Hematopoietic multipotent progenitor cell treated with erythropoietin and hydrocortisone succinate and interleukin-3 and kit ligand, for 15 days (in vitro differentiated cells): ENCODE measurements at regions not wholly inside any gene's neighbourhood (a gene's known extent, or its start where the extent isn't known, plus 50 kb on each side); places are given as distances from the start of the nearest gene placed in this dataset.

Source experiments
- DNase-seq: peaks from one replicate; pipeline ENCODE4 v3.0.0-alpha.2; 2015; ENCODE audit warnings: low spot score

GRCh38 chr6:4615891-4616290 lies 160.3 kb upstream of the CDYL start:
- DNase-seq, result no peak

- DNase-seq, result no peak
Observed at GRCh38 chr6:4615231-4615630, 161.0 kb upstream of the CDYL start.

- DNase-seq, result no peak
Observed at GRCh38 chr6:4614637-4615036, 161.6 kb upstream of the CDYL start.

GRCh38 chr6:4613795-4614194 lies 162.4 kb upstream of the CDYL start:
- no peak for DNase-seq

GRCh38 chr6:4613381-4613780 lies 162.8 kb upstream of the CDYL start:
- DNase-seq, result no peak

- DNase-seq, result no peak
Observed at GRCh38 chr6:4612636-4613171, 163.5 kb upstream of the CDYL start.

GRCh38 chr6:4611429-4612129 lies 164.6 kb upstream of the CDYL start:
- no peak for DNase-seq

- no peak for DNase-seq
Observed at GRCh38 chr6:4610256-4610655, 165.9 kb upstream of the CDYL start.

- DNase-seq, result no peak
Observed at GRCh38 chr6:4608361-4609115, 167.7 kb upstream of the CDYL start.

- DNase-seq, result no peak
Observed at GRCh38 chr6:4607793-4608192, 168.4 kb upstream of the CDYL start.

- DNase-seq, result no peak
Observed at GRCh38 chr6:4606821-4607704, 169.1 kb upstream of the CDYL start.

- no peak for DNase-seq
Observed at GRCh38 chr6:4606016-4606415, 170.2 kb upstream of the CDYL start.

GRCh38 chr6:4603856-4604369 lies 172.3 kb upstream of the CDYL start:
- DNase-seq, result no peak

- DNase-seq, result no peak
Observed at GRCh38 chr6:4603291-4603690, 172.9 kb upstream of the CDYL start.

GRCh38 chr6:4599924-4600323 lies 176.3 kb upstream of the CDYL start:
- no peak for DNase-seq

GRCh38 chr6:4598384-4598995 lies 177.7 kb upstream of the CDYL start:
- DNase-seq, result no peak

GRCh38 chr6:4593951-4594350 lies 182.3 kb upstream of the CDYL start:
- no peak for DNase-seq

GRCh38 chr6:4592026-4592425 lies 184.2 kb upstream of the CDYL start:
- no peak for DNase-seq

GRCh38 chr6:4591218-4591617 lies 185.0 kb upstream of the CDYL start:
- no peak for DNase-seq

- no peak for DNase-seq
Observed at GRCh38 chr6:4589295-4589694, 186.9 kb upstream of the CDYL start.

GRCh38 chr6:4588581-4588980 lies 187.6 kb upstream of the CDYL start:
- DNase-seq, result no peak

- no peak for DNase-seq
Observed at GRCh38 chr6:4588163-4588562, 188.0 kb upstream of the CDYL start.
